CD4-positive, alpha-beta T cell (primary cell): ENCODE measurements at regions not wholly inside any gene's neighbourhood (a gene's known extent, or its start where the extent isn't known, plus 50 kb on each side); places are given as distances from the start of the nearest gene placed in this dataset.

Experiments
- ATAC-seq: fragments of 200-7000 bp; cut with Tn5 transposase; one replicate; pipeline ENCODE4 v1.10.0; 2022; ENCODE audit warnings: mild to moderate bottlenecking; ENCODE audit not compliant: poor library complexity
- CTCF ChIA-PET: fragments of 350-600 bp; sonication (Branson Sonifier 250); formaldehyde crosslinking; loops from one replicate; lab custom pipeline; 2021; ENCODE audit warnings: antibody characterized with exemption, inconsistent platforms; lab: Charles Lee
- POLR2A ChIA-PET: fragments of 350-600 bp; sonication (Branson Sonifier 250); formaldehyde crosslinking; loops from one replicate; lab custom pipeline; 2021; ENCODE audit warnings: antibody characterized with exemption, inconsistent platforms; lab: Charles Lee
- DNase-seq, 14 experiments: peaks; one replicate each; pipeline ENCODE4 v3.0.0-alpha.2; 2013 to 2020; ENCODE audit warnings: mixed read lengths in 2 of 14
- H3K27ac ChIP-seq, 2 donors: one replicate each; pipeline versions ENCODE4 v1.5.1 to v1.7.0; 2013; ENCODE audit warnings: low read length in 2 of 2, low read depth in 1 of 2, mild to moderate bottlenecking in 1 of 2
- H3K27me3 ChIP-seq, 2 experiments: 1 replicate in 1 of 2; 2 replicates in 1 of 2; pipeline versions ENCODE4 v1.6.1 to v1.7.0; 2013; ENCODE audit warnings: low read length in 2 of 2, control low read depth in 1 of 2, mild to moderate bottlenecking in 1 of 2, moderate library complexity in 1 of 2; ENCODE audit not compliant: insufficient read depth in 2 of 2, control insufficient read depth in 1 of 2
- H3K36me3 ChIP-seq: one replicate; pipeline ENCODE4 v1.6.1; 2013; ENCODE audit warnings: low read length, control low read depth; ENCODE audit not compliant: insufficient read depth
- H3K4me1 ChIP-seq: one replicate; pipeline ENCODE4 v1.6.1; 2013; ENCODE audit warnings: low read length, control low read depth; ENCODE audit not compliant: insufficient read depth
- H3K4me3 ChIP-seq: one replicate; pipeline ENCODE4 v1.5.1; 2013; ENCODE audit warnings: mild to moderate bottlenecking, low read length, moderate library complexity
- H3K9me3 ChIP-seq, 2 experiments: 1 replicate in 1 of 2; 2 replicates in 1 of 2; pipeline versions ENCODE4 v1.6.1 to v1.7.0; 2013; ENCODE audit warnings: low read length in 2 of 2, mild to moderate bottlenecking in 2 of 2, control low read depth in 1 of 2, moderate library complexity in 1 of 2; ENCODE audit not compliant: control insufficient read depth in 1 of 2, insufficient read depth in 1 of 2
- H3K27ac Mint-ChIP-seq: one replicate; pipeline ENCODE4 v1.8.0; 2020; ENCODE audit warnings: mixed read lengths
- H3K27me3 Mint-ChIP-seq: one replicate; pipeline ENCODE4 v1.8.0; 2021; ENCODE audit warnings: mixed read lengths
- H3K36me3 Mint-ChIP-seq: one replicate; pipeline ENCODE4 v1.8.0; 2021; ENCODE audit warnings: low read depth, mixed read lengths
- H3K4me1 Mint-ChIP-seq: one replicate; pipeline ENCODE4 v1.8.0; 2021; ENCODE audit warnings: low read depth, mixed read lengths
- H3K4me3 Mint-ChIP-seq: one replicate; pipeline ENCODE4 v1.8.0; 2020; ENCODE audit warnings: mild to moderate bottlenecking, mixed read lengths
- H3K9me3 Mint-ChIP-seq: one replicate; pipeline ENCODE4 v1.8.0; 2020; ENCODE audit warnings: mixed read lengths
- CTCF ChIP-seq: fragments of 200-600 bp; IDR thresholded peaks from one replicate; pipeline ENCODE4 v1.8.0; 2022; ENCODE audit warnings: antibody characterized with exemption, mild to moderate bottlenecking
- intact Hi-C, 2 experiments: fragments of 100-400 bp; cut with DNase I in 1 of 2; cut with micrococcal nuclease in 1 of 2; formaldehyde crosslinking; loops; one replicate each; pipeline versions ENCODE4 v1.15.1 to v1.9.0; 2023 to 2025; cut with DNase I, micrococcal nuclease

GRCh38 chr4:54586320-54586955, 71.3 kb upstream of the KIT start:
- ChIA-PET CTCF (no interaction called here), POLR2A (no interaction called here)
- no peak for DNase-seq
- Mint-ChIP-seq H3K27me3 (peaks cover 23% of the 10 kb centered on the region), H3K9me3 (no peaks in the 10 kb centered on the region), H3K4me3 (no peak overlapping the region), H3K36me3 (no peaks in the 10 kb centered on the region), H3K4me1 (no peaks in the 10 kb centered on the region), H3K27ac (no peak overlapping the region)
- intact Hi-C loops: no loop called here
- H3K36me3 ChIP-seq: no peaks in the 10 kb centered on the region
- no peaks in the 10 kb centered on the region for H3K27me3 ChIP-seq
- H3K4me1 ChIP-seq: no peaks in the 10 kb centered on the region
- no peak overlapping the region for H3K4me3 ChIP-seq
- ATAC-seq: no peak
- H3K27ac ChIP-seq: no peak overlapping the region
- H3K9me3 ChIP-seq: no peaks in the 10 kb centered on the region
- TF ChIP-seq CTCF: no peak

- Mint-ChIP-seq H3K27me3 (peaks cover 23% of the 10 kb centered on the region), H3K9me3 (no peaks in the 10 kb centered on the region), H3K36me3 (no peaks in the 10 kb centered on the region), H3K4me3 (no peak overlapping the region), H3K4me1 (no peaks in the 10 kb centered on the region), H3K27ac (no peak overlapping the region)
- H3K27ac ChIP-seq: no peak overlapping the region
- H3K27me3 ChIP-seq: no peaks in the 10 kb centered on the region
- ATAC-seq (no peak), DNase-seq (no peak)
- intact Hi-C loops: no loop called here
- ChIA-PET POLR2A (no interaction called here), CTCF (no interaction called here)
- H3K4me3 ChIP-seq: no peak overlapping the region
- no peak for TF ChIP-seq CTCF
- H3K4me1 ChIP-seq: no peaks in the 10 kb centered on the region
- H3K36me3 ChIP-seq: no peaks in the 10 kb centered on the region
- no peaks in the 10 kb centered on the region for H3K9me3 ChIP-seq
Measured at GRCh38 chr4:54587107-54587891, 70.5 kb upstream of the KIT start.

- no peak overlapping the region for H3K27ac Mint-ChIP-seq
- CTCF ChIA-PET: no interaction called here
- no peaks in the 10 kb centered on the region for H3K9me3 Mint-ChIP-seq
- no peak for TF ChIP-seq CTCF
- peaks cover 18% of the 10 kb centered on the region for H3K27me3 Mint-ChIP-seq
- no peak overlapping the region for H3K4me3 Mint-ChIP-seq
- H3K27ac ChIP-seq: no peak overlapping the region
- H3K4me1 ChIP-seq: no peaks in the 10 kb centered on the region
- H3K27me3 ChIP-seq: no peaks in the 10 kb centered on the region
- no peaks in the 10 kb centered on the region for H3K9me3 ChIP-seq
- POLR2A ChIA-PET: no interaction called here
- intact Hi-C loops: no loop called here
- H3K4me3 ChIP-seq: no peak overlapping the region
- H3K36me3 ChIP-seq: no peaks in the 10 kb centered on the region
- ATAC-seq (no peak), DNase-seq (no peak)
- no peaks in the 10 kb centered on the region for H3K4me1 Mint-ChIP-seq
- H3K36me3 Mint-ChIP-seq: no peaks in the 10 kb centered on the region
Measured at GRCh38 chr4:54588404-54588803, 69.4 kb upstream of the KIT start.
